Uterus (tissue), 3 donors: ENCODE measurements at regions not wholly inside any gene's neighbourhood (a gene's known extent, or its start where the extent isn't known, plus 50 kb on each side); places are given as distances from the start of the nearest gene placed in this dataset.

ENCODE experiments used
- DNase-seq, 2 donors: peaks; one replicate each; pipeline ENCODE4 v3.0.0-alpha.2; 2019 to 2020
- H3K27ac ChIP-seq, 2 donors: fragments of 200-600 bp; sonication (generic); 1 replicate in 1 of 2; 2 replicates in 1 of 2; pipeline ENCODE4 v1.5.1; 2016 to 2018
- H3K27me3 ChIP-seq, 2 donors: fragments of 200-600 bp; sonication (generic); one replicate each; pipeline ENCODE4 v1.5.1; 2018 to 2019; ENCODE audit warnings: control low read depth in 1 of 2
- H3K36me3 ChIP-seq, 2 donors: fragments of 200-600 bp; sonication (generic); one replicate each; pipeline ENCODE4 v1.5.1; 2019; ENCODE audit warnings: control low read depth in 1 of 2
- H3K4me1 ChIP-seq, 2 donors: fragments of 200-600 bp; sonication (generic); one replicate each; pipeline ENCODE4 v1.5.1; 2018 to 2019; ENCODE audit warnings: control low read depth in 1 of 2
- H3K4me3 ChIP-seq, 2 donors: fragments of 200-600 bp; sonication (generic); 1 replicate in 1 of 2; 2 replicates in 1 of 2; pipeline ENCODE4 v1.5.1; 2018 to 2019; ENCODE audit warnings: mild to moderate bottlenecking in 1 of 2
- H3K9me3 ChIP-seq, 2 donors: fragments of 200-600 bp; sonication (generic); one replicate each; pipeline ENCODE4 v1.5.1; 2019; ENCODE audit warnings: control low read depth in 1 of 2
- POLR2A ChIP-seq, 2 donors: fragments of 450-650 bp; IDR thresholded peaks; one replicate each; pipeline ENCODE4 v1.6.1; 2016; ENCODE audit warnings: antibody characterized with exemption in 2 of 2, mild to moderate bottlenecking in 1 of 2, moderate library complexity in 1 of 2
- intact Hi-C: fragments of 100-400 bp; cut with DNase I; formaldehyde crosslinking; loops from one replicate; pipeline ENCODE4 v1.15.1; 2023; ENCODE audit warnings: low total_unique reads
- TF ChIP-seq, protein P1 (sequence below), 4 experiments: fragments of 200-600 bp in 2 of 4; fragments of 450-650 bp in 2 of 4; sonication (generic) in 2 of 4; IDR thresholded peaks; one replicate each; pipeline ENCODE4 v1.5.1; 2016 to 2019; ENCODE audit warnings: antibody characterized with exemption in 4 of 4, mild to moderate bottlenecking in 2 of 4, moderate library complexity in 1 of 4
- donor health status: DM: yes; HTN: yes; CAD: no.

DNA sequence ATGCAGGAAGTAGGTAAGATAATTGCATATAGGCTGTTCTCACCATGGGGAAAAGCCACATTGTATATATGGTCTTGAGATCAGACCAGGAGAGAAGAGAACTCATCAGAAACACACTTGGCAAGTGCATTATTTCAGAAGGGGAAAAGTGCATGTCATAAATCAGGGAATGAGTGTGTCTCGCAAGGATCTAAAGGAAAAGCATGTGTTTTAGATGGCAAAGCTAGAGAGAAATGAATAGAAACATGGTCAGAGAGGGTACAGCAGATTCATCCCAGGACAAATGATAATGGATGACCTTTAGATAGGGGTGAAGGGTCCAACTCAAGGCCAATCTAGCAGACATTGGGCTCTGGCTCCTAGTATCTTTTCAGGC, 230.2 kb upstream of the NAV3 start:
- H3K27ac ChIP-seq: no peak overlapping the region
- TF ChIP-seq, protein P1, sequence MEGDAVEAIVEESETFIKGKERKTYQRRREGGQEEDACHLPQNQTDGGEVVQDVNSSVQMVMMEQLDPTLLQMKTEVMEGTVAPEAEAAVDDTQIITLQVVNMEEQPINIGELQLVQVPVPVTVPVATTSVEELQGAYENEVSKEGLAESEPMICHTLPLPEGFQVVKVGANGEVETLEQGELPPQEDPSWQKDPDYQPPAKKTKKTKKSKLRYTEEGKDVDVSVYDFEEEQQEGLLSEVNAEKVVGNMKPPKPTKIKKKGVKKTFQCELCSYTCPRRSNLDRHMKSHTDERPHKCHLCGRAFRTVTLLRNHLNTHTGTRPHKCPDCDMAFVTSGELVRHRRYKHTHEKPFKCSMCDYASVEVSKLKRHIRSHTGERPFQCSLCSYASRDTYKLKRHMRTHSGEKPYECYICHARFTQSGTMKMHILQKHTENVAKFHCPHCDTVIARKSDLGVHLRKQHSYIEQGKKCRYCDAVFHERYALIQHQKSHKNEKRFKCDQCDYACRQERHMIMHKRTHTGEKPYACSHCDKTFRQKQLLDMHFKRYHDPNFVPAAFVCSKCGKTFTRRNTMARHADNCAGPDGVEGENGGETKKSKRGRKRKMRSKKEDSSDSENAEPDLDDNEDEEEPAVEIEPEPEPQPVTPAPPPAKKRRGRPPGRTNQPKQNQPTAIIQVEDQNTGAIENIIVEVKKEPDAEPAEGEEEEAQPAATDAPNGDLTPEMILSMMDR (IDR thresholded peaks at IDR 0.05): no peak
- no peak for TF ChIP-seq POLR2A (IDR thresholded peaks at IDR 0.05)

DNA sequence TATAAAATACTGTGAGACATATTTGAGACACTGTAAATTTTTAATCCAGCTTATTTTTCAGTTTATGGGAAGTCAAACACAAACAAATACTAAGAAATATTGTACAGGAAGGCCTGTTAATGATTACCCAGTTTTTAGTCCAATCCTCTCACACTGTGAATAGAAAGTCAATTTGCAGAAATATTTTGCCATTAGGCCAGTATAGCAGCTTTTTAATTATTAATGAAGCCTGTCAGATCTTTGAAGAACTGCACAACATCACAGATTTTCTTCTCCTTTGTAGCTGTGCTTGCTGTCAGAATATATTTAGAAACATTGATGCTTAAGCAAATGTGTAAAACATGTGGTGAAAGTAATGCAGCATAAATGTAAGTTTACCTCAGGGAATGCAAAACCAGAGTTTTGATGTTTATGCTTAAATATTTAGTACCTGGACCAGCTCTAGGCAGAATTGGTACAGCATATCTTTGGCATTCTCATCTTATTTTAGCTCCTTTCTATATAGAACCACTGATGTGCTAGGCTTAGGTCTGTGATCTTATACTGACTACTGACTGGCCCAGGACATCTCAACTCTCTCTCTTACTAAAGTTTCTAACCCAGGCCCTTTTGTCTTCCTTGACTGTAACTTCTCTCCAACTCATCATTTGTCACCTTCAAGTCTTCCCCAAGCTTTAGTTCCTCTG, 230.8 kb upstream of the NAV3 start:
- no peak for TF ChIP-seq POLR2A (IDR thresholded peaks at IDR 0.05)
- TF ChIP-seq, protein P1 (IDR thresholded peaks at IDR 0.05): no peak
- H3K36me3 ChIP-seq: no peaks in the 10 kb centered on the region
- intact Hi-C loops: no loop called here
- no peaks in the 10 kb centered on the region for H3K27me3 ChIP-seq
- H3K4me3 ChIP-seq: no peak overlapping the region
- no peaks in the 10 kb centered on the region for H3K4me1 ChIP-seq
- DNase-seq: no peak
- H3K9me3 ChIP-seq: no peaks in the 10 kb centered on the region
- no peak overlapping the region for H3K27ac ChIP-seq

More for the DNA sequence above, 230.2 kb upstream of the NAV3 start:
- intact Hi-C loops: no loop called here
- no peak for DNase-seq
- Histone ChIP-seq H3K4me3 (no peak overlapping the region), H3K9me3 (no peaks in the 10 kb centered on the region), H3K27me3 (no peaks in the 10 kb centered on the region), H3K4me1 (no peaks in the 10 kb centered on the region), H3K36me3 (no peaks in the 10 kb centered on the region)

DNA sequence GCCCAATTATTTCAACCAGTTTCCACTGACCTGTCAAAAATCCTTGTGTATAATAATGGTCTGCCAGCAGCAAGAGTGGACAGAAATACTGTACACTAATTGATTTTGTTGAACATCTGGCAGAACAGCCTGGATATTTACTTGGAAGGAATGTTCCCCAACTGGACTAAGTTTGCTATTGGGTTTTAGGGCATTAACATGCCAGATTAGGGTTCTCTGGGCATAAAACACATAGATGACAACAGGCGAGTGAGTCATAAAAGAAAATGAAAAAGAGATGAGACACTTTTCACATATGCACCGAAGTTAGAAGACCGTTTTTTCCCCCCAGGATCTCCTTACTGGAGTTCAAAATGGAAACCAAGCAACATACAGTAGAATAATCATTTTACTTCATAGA, 236.3 kb upstream of the NAV3 start:
- Histone ChIP-seq H3K27me3 (no peaks in the 10 kb centered on the region), H3K4me3 (no peak overlapping the region), H3K4me1 (no peaks in the 10 kb centered on the region), H3K9me3 (no peaks in the 10 kb centered on the region), H3K27ac (no peak overlapping the region), H3K36me3 (no peaks in the 10 kb centered on the region)
- intact Hi-C loops: no loop called here
- TF ChIP-seq, protein P1 (IDR thresholded peaks at IDR 0.05): no peak
- TF ChIP-seq POLR2A (IDR thresholded peaks at IDR 0.05): no peak
- DNase-seq: no peak

DNA sequence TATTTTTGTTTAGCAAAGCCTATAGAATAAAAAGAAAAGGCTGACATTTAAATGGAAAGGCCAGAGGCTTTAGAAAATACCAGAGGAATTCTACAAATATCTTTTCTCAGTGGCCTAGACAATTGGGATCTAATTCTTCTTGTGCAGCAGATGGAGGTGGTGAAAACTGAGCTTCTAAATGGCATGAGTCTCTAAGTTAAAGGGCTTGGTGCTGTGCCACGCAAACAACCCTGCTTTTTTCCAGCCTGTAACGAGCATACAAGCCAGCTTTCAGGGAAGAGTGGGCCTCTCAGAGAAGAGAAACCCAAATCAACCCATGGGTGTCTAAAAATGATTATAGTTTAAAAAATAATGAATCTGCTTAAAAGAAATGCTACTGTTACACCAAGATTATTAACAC, 237.9 kb upstream of the NAV3 start:
- intact Hi-C loops: no loop called here
- no peaks in the 10 kb centered on the region for H3K36me3 ChIP-seq
- H3K9me3 ChIP-seq: no peaks in the 10 kb centered on the region
- TF ChIP-seq POLR2A (IDR thresholded peaks at IDR 0.05): no peak
- TF ChIP-seq, protein P1 (IDR thresholded peaks at IDR 0.05): no peak
- no peaks in the 10 kb centered on the region for H3K4me1 ChIP-seq
- no peaks in the 10 kb centered on the region for H3K27me3 ChIP-seq
- DNase-seq: no peak
- H3K27ac ChIP-seq: no peak overlapping the region
- no peak overlapping the region for H3K4me3 ChIP-seq

DNA sequence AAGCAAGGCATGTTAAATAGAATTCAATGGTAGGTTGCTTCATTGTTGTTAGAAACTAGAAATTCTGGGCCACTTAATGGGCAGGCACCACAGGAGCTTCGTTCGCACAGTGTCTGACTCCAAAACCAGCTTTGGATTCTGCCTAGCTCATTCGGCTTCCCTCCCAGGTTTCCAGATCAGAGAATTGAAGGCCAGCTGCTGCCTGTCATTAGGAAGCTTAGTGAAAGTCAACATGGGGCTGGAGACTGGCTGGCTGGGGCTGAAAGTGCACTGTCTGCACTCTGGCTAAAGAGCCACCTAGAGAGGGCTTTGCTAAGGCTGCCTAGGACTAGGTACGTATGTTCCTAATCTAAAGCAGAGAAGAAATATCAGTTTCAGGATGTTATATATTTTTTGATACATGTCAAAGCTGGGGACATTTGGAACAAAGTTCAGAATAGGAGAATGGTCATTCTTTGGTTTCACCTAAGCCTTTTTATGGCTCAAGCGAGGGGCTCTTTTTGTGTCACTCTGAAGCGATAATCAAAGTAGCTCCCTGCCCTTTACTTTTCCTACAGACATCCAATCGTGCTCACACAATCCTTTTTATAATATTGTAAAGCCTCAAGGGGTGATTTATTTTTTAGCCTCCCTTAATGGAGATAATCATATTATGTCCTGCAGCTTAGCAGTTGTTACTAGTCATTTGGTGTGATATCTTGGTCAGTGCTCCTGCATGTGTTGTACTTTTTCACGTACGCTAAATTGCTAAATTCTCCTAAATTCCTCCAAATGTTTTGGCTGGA, 238.5 kb upstream of the NAV3 start:
- Histone ChIP-seq H3K36me3 (no peaks in the 10 kb centered on the region), H3K27me3 (no peaks in the 10 kb centered on the region), H3K27ac (no peak overlapping the region), H3K9me3 (no peaks in the 10 kb centered on the region), H3K4me1 (no peaks in the 10 kb centered on the region), H3K4me3 (no peak overlapping the region)
- intact Hi-C loops: no loop called here
- DNase-seq: no peak
- TF ChIP-seq, protein P1 (IDR thresholded peaks at IDR 0.05): no peak
- no peak for TF ChIP-seq POLR2A (IDR thresholded peaks at IDR 0.05)
